Pancreas (tissue), 10 donors: ENCODE measurements at regions not wholly inside any gene's neighbourhood (a gene's known extent, or its start where the extent isn't known, plus 50 kb on each side); places are given as distances from the start of the nearest gene placed in this dataset.

Experiments used
- ATAC-seq, 4 donors: fragments of 200-7000 bp; cut with Tn5 transposase; one replicate each; pipeline versions ENCODE4 v1.8.0 to v1.9.1; 2020; ENCODE audit warnings: mild to moderate bottlenecking in 4 of 4, moderate library complexity in 4 of 4
- DNase-seq, 6 donors: peaks; one replicate each; pipeline ENCODE4 v3.0.0-alpha.2; 2020
- FAIRE-seq: peaks from 2 replicates; lab custom pipeline; 2012; peaks lifted over from hg19 to GRCh38; lab: Jason Lieb, UNC
- H3K27ac ChIP-seq, 4 donors: fragments of 200-600 bp; sonication (generic); 1 replicate in 3 of 4; 2 replicates in 1 of 4; pipeline versions ENCODE4 v1.5.0 to v1.8.0; 2020
- H3K27me3 ChIP-seq, 4 donors: fragments of 200-600 bp; one replicate each; pipeline ENCODE4 v1.8.0; 2021
- H3K36me3 ChIP-seq, 3 donors: fragments of 200-600 bp; sonication (generic) in 1 of 3; one replicate each; pipeline versions ENCODE4 v1.5.0 to v1.8.0; 2020 to 2021
- H3K4me1 ChIP-seq, 3 donors: fragments of 200-600 bp; one replicate each; pipeline ENCODE4 v1.8.0; 2021
- H3K4me3 ChIP-seq, 4 donors: fragments of 200-600 bp; sonication (generic) in 2 of 4; one replicate each; pipeline versions ENCODE4 v1.5.0 to v1.8.0; 2020 to 2021
- H3K9me3 ChIP-seq, 4 donors: fragments of 200-600 bp; one replicate each; pipeline ENCODE4 v1.8.0; 2021
- WGBS, 2 donors: extraction: QIAGEN DNeasy Blood & Tissue Kit; methylation state at CpG; one replicate each; pipeline ENCODE4 v1.1.7; 2013; 5-methylcytosine and 5-hydroxymethylcytosine counted together
- intact Hi-C, 3 donors: fragments of 100-400 bp; cut with DNase I; formaldehyde crosslinking; loops; one replicate each; pipeline versions ENCODE4 v1.11.1 to v1.14.2; 2022
- TF ChIP-seq, protein P1 (sequence below), 4 donors: fragments of 200-600 bp; sonication (generic) in 3 of 4; IDR thresholded peaks; one replicate each; pipeline versions ENCODE4 v1.5.0 to v1.8.0; 2021; ENCODE audit warnings: antibody characterized with exemption in 4 of 4
- donor health status: healthy with polysubstance abuse.
- donor health status: DM: no; HTN: no; CAD: no; lungs with moderate emphysema.
- donor health status: DM: no; HTN: no; CAD: no.
- donor health status: control.
- donor health status: control.
- donor health status: Bipolar disorder and iron deficiency.
- donor health status: DM: yes; HTN: yes; CAD: no.
- donor health status: DM: no; HTN: no; CAD: no.
- donor health status: DM: no; HTN: no; CAD: no.
- donor health status: DM: yes; HTN: yes; CAD: no.

DNA sequence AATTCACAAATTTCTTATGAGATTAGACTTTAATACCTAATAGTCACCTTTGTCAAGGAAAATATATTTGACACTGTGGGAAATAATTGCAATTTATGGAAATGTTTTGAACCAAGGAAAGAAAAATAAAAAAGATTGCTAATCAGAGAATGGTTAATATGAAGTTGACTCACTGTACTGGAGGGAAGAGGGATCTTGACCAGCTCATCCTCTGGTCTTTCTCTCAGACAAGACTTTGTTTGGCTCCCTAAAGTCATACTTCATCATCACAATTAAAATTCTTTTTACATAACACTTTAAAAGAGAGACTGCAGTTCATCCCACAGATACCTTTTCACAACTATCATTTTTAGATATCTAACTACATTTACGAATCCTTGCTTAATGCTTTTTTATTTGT lies 538.5 kb upstream of the ZEB2 start:
- no peaks in the 10 kb centered on the region for H3K36me3 ChIP-seq
- no peak for FAIRE-seq
- DNase-seq, result no peak
- H3K27me3 ChIP-seq, result no peaks in the 10 kb centered on the region
- WGBS, 2 donors, result 71 to 84% methylated on average over 1 of the region's 1 CpG
- no peak overlapping the region for H3K27ac ChIP-seq
- TF ChIP-seq, protein P1, sequence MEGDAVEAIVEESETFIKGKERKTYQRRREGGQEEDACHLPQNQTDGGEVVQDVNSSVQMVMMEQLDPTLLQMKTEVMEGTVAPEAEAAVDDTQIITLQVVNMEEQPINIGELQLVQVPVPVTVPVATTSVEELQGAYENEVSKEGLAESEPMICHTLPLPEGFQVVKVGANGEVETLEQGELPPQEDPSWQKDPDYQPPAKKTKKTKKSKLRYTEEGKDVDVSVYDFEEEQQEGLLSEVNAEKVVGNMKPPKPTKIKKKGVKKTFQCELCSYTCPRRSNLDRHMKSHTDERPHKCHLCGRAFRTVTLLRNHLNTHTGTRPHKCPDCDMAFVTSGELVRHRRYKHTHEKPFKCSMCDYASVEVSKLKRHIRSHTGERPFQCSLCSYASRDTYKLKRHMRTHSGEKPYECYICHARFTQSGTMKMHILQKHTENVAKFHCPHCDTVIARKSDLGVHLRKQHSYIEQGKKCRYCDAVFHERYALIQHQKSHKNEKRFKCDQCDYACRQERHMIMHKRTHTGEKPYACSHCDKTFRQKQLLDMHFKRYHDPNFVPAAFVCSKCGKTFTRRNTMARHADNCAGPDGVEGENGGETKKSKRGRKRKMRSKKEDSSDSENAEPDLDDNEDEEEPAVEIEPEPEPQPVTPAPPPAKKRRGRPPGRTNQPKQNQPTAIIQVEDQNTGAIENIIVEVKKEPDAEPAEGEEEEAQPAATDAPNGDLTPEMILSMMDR (IDR thresholded peaks at IDR 0.05), result no peak
- intact Hi-C loops, result no loop called here
- ATAC-seq, result no peak
- H3K4me1 ChIP-seq, result no peaks in the 10 kb centered on the region
- H3K4me3 ChIP-seq, result no peak overlapping the region
- H3K9me3 ChIP-seq, result no peaks in the 10 kb centered on the region

DNA sequence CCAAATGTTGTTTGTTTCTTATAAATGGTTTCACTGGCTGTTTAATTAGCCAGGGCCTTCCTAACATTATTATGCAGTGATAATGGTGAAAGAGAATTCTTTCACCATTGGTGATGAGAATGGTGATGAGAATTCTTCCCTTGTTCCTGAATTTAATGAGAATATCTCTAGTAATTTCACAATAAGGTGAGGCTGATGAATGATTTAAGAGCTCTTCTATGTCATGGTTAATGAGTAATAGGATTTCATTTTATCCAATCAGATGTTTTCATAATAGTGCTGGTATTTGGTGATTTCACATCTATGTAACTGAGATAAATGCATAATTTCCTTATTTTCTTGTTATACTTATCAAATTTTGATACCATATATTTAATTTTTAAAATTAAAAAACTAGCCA lies 535.7 kb upstream of the ZEB2 start:
- Histone ChIP-seq H3K9me3 (no peaks in the 10 kb centered on the region), H3K4me3 (no peak overlapping the region), H3K27ac (no peak overlapping the region), H3K4me1 (no peaks in the 10 kb centered on the region), H3K27me3 (no peaks in the 10 kb centered on the region), H3K36me3 (no peaks in the 10 kb centered on the region)
- TF ChIP-seq, protein P1 (IDR thresholded peaks at IDR 0.05), result no peak
- no peak for DNase-seq
- no peak for FAIRE-seq
- intact Hi-C loops, result no loop called here
- no peak for ATAC-seq

DNA sequence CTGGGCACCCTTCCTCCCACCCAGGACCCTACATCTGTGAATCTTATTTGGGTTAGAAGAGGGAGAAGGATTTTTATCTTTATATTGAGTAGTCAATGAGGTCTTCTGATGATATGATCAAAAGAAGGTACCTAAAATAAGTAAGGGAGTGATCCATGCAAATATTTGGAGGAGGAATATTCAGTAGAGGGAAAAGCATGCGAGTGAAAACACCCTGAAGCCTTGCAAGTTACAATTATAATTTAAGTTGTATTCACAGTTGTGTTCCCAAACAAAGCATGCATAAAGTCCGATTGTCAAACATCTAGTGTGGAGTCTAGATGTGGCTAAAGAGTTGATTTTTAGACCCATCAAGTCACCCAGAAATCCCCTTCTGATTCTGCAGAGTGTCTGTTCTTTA lies 530.2 kb upstream of the ZEB2 start:
- no peak overlapping the region for H3K27ac ChIP-seq
- 67 to 81% methylated on average over 2 of the region's 2 CpGs for WGBS, 2 donors
- FAIRE-seq, result no peak
- DNase-seq, result no peak
- intact Hi-C loops, result no loop called here
- TF ChIP-seq, protein P1 (IDR thresholded peaks at IDR 0.05), result no peak
- ATAC-seq, result no peak
- no peaks in the 10 kb centered on the region for H3K27me3 ChIP-seq
- H3K9me3 ChIP-seq, result no peaks in the 10 kb centered on the region
- H3K4me1 ChIP-seq, result no peaks in the 10 kb centered on the region
- no peak overlapping the region for H3K4me3 ChIP-seq
- no peaks in the 10 kb centered on the region for H3K36me3 ChIP-seq

DNA sequence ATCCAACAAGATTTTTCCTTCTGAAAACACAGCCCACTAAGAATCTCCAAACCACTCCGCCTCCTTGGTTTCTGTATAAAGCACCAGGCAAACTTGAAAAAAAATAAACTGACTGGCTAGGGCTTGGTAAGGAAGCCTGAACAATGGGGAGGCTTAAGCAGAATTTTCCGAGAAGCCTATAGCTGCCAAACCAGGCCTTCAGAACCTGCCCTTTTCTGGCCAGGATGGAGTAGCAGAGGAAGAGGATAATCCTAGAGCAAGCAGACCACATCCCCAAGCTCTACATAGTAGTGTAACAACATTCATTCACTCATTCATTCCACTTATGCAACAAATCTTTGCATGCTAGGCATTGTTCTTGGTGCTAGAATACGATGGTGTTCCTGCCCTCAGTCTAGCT lies 529.6 kb upstream of the ZEB2 start:
- DNase-seq, result no peak
- H3K36me3 ChIP-seq, result no peaks in the 10 kb centered on the region
- intact Hi-C loops, result no loop called here
- H3K27me3 ChIP-seq, result no peaks in the 10 kb centered on the region
- TF ChIP-seq, protein P1 (IDR thresholded peaks at IDR 0.05), result no peak
- FAIRE-seq, result no peak
- no peaks in the 10 kb centered on the region for H3K9me3 ChIP-seq
- H3K4me3 ChIP-seq, result no peak overlapping the region
- H3K4me1 ChIP-seq, result no peaks in the 10 kb centered on the region
- 76% methylated on average over 3 of the region's 3 CpGs for WGBS, 2 donors
- H3K27ac ChIP-seq, result no peak overlapping the region
- ATAC-seq, result no peak

DNA sequence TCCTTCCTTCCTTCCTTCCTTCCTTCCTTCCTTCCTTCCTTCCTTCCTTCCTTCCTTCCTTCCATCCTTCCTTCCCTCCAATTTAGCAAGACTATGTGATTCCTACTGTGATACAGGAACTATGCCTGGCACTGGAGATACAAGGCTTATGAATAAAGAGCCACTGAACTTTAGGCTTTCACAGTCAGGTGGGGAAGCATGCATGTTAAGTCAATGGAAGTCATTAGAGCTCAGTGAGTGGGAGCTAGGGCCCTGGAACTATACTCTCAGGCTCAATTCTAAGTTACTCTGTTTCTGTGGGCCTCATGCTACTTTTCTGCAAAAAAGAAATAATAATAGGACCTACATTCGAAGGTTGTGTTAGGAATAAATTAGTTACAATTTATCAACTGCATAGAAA lies 527.6 kb upstream of the ZEB2 start:
- intact Hi-C loops, result no loop called here
- no peak for FAIRE-seq
- H3K4me1 ChIP-seq, result no peaks in the 10 kb centered on the region
- no peak for DNase-seq
- H3K9me3 ChIP-seq, result no peaks in the 10 kb centered on the region
- WGBS, 2 donors, result 78 to 85% methylated on average over 1 of the region's 1 CpG
- no peaks in the 10 kb centered on the region for H3K36me3 ChIP-seq
- H3K4me3 ChIP-seq, result no peak overlapping the region
- no peaks in the 10 kb centered on the region for H3K27me3 ChIP-seq
- no peak overlapping the region for H3K27ac ChIP-seq
- TF ChIP-seq, protein P1 (IDR thresholded peaks at IDR 0.05), result no peak
- ATAC-seq, result no peak
